Progenitor cell of endocrine pancreas (in vitro differentiated cells): ENCODE measurements at regions not wholly inside any gene's neighbourhood (a gene's known extent, or its start where the extent isn't known, plus 50 kb on each side); places are given as distances from the start of the nearest gene placed in this dataset.

Source experiments
- DNase-seq: peaks from one replicate; pipeline ENCODE4 v3.0.0; 2021; ENCODE audit warnings: low spot score; ENCODE audit not compliant: unreplicated experiment
- H3K27ac Mint-ChIP-seq: 2 replicates; pipeline ENCODE4 v1.8.0; 2021; ENCODE audit warnings: mild to moderate bottlenecking, moderate library complexity, mixed read lengths
- H3K27me3 Mint-ChIP-seq: 2 replicates; pipeline ENCODE4 v1.8.0; 2021; ENCODE audit warnings: mixed read lengths
- H3K36me3 Mint-ChIP-seq: 2 replicates; pipeline ENCODE4 v1.8.0; 2022; ENCODE audit warnings: mixed read lengths; ENCODE audit not compliant: insufficient read depth
- H3K4me1 Mint-ChIP-seq: 2 replicates; pipeline ENCODE4 v1.8.0; 2021; ENCODE audit warnings: low read depth, mixed read lengths
- H3K4me3 Mint-ChIP-seq: 2 replicates; pipeline ENCODE4 v1.8.0; 2021; ENCODE audit warnings: low read depth, mild to moderate bottlenecking, moderate library complexity, mixed read lengths
- H3K9me3 Mint-ChIP-seq: 2 replicates; pipeline ENCODE4 v1.8.0; 2021; ENCODE audit warnings: low read depth, mixed read lengths
- TF ChIP-seq, protein P1 (sequence below): fragments of 200-600 bp; sonication (generic); IDR thresholded peaks from one replicate; pipeline ENCODE4 v1.5.0; 2021; ENCODE audit warnings: antibody characterized with exemption, mild to moderate bottlenecking; ENCODE audit not compliant: unreplicated experiment

DNA sequence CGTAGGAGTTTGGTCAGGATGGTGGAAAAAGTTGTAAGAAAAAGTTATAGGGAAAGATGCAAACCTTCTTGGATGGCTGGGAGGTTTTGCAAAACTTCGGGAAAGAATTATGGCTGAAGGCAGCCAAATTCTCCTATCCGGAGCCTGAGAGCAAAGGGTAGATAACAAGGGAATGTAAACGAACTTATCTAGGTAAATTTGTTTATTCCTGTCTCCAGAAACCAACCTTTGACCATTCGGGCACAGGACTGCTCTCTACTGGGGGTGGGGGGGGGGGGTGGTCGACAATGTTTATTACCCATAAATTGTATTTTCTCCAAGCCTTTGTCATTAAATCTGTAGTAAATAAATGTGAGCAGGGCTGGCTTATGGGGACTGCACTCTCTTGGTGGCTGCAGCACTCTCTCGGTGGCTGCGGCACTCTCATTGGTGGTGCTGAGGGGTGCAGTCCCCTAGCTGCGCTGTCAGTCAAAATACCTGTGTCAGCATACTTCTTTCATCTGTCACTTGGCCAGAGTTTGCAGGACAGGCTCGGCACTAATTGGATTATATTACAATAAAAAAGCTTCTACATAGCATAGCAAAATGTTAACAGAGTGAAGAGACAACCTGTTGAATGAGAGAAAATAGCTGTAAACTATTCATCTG lies 827.8 kb downstream of the SH3BGRL start:
- H3K9me3 Mint-ChIP-seq = peaks cover 44% of the 10 kb centered on the region

DNA sequence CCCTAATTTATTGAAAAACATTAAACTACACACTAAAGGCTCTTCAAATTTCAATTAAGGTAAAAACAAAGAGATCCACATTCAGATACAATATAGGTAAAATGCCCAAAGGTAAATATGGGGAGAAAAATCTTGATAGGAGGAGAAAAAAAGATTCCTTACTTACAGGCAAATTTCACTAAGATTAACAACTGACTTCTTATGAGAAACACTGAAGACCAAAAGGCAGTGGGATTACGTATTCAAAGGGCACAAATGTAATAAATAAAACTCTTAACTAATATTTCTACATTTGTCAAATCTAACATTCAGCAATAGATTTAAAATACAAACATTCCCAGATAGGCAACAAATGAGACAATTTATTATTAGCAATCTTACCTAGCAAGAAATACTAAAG lies 829.3 kb downstream of the SH3BGRL start:
- Mint-ChIP-seq H3K27me3 (no peaks in the 10 kb centered on the region), H3K4me3 (no peak overlapping the region), H3K4me1 (no peaks in the 10 kb centered on the region), H3K36me3 (peaks cover 3% of the 10 kb centered on the region), H3K9me3 (peaks cover 45% of the 10 kb centered on the region), H3K27ac (no peak overlapping the region)
- no peak for DNase-seq
- TF ChIP-seq, protein P1, sequence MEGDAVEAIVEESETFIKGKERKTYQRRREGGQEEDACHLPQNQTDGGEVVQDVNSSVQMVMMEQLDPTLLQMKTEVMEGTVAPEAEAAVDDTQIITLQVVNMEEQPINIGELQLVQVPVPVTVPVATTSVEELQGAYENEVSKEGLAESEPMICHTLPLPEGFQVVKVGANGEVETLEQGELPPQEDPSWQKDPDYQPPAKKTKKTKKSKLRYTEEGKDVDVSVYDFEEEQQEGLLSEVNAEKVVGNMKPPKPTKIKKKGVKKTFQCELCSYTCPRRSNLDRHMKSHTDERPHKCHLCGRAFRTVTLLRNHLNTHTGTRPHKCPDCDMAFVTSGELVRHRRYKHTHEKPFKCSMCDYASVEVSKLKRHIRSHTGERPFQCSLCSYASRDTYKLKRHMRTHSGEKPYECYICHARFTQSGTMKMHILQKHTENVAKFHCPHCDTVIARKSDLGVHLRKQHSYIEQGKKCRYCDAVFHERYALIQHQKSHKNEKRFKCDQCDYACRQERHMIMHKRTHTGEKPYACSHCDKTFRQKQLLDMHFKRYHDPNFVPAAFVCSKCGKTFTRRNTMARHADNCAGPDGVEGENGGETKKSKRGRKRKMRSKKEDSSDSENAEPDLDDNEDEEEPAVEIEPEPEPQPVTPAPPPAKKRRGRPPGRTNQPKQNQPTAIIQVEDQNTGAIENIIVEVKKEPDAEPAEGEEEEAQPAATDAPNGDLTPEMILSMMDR = no peak

More for the DNA sequence above, 827.8 kb downstream of the SH3BGRL start:
- Mint-ChIP-seq H3K4me1 (no peaks in the 10 kb centered on the region), H3K4me3 (no peak overlapping the region), H3K27ac (no peak overlapping the region), H3K27me3 (no peaks in the 10 kb centered on the region), H3K36me3 (peaks cover 3% of the 10 kb centered on the region)
- TF ChIP-seq, protein P1 = no peak
- DNase-seq = no peak

DNA sequence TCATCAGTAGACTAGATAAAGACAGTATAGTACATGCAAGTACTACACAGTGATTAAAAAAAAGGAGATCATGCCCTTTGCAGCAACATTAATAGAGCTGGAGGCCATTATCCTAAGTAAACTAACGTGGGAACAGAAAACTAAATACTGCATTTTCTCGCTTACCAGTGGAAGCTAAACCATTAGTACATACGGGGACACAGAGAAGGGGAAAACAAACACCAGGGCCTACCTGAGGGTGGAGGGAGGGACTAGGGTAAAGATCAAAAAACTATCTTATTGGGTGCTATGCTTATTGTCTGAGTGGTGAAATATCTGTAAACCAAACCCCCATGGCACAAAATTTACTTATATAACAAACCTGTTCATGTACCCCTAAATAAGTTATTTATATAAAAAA lies 836.9 kb downstream of the SH3BGRL start:
- Mint-ChIP-seq H3K4me3 (no peak overlapping the region), H3K36me3 (peaks cover 2% of the 10 kb centered on the region), H3K4me1 (no peaks in the 10 kb centered on the region), H3K27me3 (no peaks in the 10 kb centered on the region), H3K9me3 (peaks cover 31% of the 10 kb centered on the region), H3K27ac (no peak overlapping the region)
- TF ChIP-seq, protein P1 = no peak
- DNase-seq = no peak

DNA sequence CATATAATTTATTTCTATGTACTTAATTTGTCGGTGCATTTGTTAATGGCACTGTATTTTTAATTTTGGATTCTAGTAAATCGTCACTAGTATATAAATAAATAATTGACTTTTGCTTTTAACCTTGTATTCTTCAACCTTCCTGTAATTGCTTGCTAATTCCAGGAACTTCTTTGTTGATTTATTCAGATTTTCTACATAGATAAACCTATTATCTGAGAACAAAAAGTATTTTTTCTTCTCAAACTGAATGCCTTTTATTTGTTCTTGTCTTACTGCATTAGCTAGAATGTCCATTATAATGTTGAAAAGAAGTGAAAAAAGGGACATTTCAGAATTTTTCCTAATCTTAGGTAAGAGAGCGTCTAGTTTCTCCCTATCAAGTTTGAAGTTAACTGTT lies 839.1 kb downstream of the SH3BGRL start:
- H3K9me3 Mint-ChIP-seq = peaks cover 36% of the 10 kb centered on the region

DNA sequence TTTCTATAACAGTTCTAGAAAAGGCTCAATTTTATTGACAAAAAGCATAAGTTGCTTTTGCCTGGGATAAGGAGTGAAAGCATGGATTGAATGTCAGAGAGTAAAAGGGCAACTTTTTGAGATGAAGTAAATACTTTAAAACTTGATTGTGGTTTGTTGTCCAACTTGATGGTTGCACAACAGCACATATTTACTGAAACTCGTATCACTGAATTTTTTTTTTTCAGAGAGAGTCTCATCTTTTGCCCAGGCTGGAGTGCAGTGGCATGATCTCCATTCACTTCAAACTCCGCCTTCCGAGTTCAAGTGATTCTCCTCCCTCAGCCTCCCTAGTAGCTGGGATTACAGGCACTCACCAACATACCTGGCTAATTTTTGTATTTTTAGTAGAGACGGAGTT lies 856.8 kb downstream of the SH3BGRL start:
- TF ChIP-seq, protein P1 = no peak
- no peak overlapping the region for H3K4me3 Mint-ChIP-seq
- H3K36me3 Mint-ChIP-seq = no peaks in the 10 kb centered on the region
- no peaks in the 10 kb centered on the region for H3K4me1 Mint-ChIP-seq
- peaks cover 51% of the 10 kb centered on the region for H3K9me3 Mint-ChIP-seq
- H3K27ac Mint-ChIP-seq = no peak overlapping the region
- DNase-seq = no peak
- H3K27me3 Mint-ChIP-seq = no peaks in the 10 kb centered on the region

More for the DNA sequence above, 839.1 kb downstream of the SH3BGRL start:
- Mint-ChIP-seq H3K27ac (no peak overlapping the region), H3K4me1 (no peaks in the 10 kb centered on the region), H3K4me3 (no peak overlapping the region), H3K27me3 (no peaks in the 10 kb centered on the region), H3K36me3 (peaks cover 2% of the 10 kb centered on the region)
- TF ChIP-seq, protein P1 = no peak
- DNase-seq = no peak
